ENCODE measurements at regions not wholly inside any gene's neighbourhood (a gene's known extent, or its start where the extent isn't known, plus 50 kb on each side); places are given as distances from the start of the nearest gene placed in this dataset.

GRCh38 chr5:162624110-162624509 lies 556.5 kb downstream of the GABRG2 start:
- Histone ChIP-seq H3K79me2 (ENCODE audit: insufficient read depth, low read length) (no peaks in the 10 kb centered on the region), H2AFZ (ENCODE audit: low read length) (no peak overlapping the region), H3K27ac (ENCODE audit: low read depth, low read length) (no peak overlapping the region)

GRCh38 chr5:162637481-162637880 lies 569.9 kb downstream of the GABRG2 start:
- Histone ChIP-seq H3K9me3 (ENCODE audit: low read depth, low read length) (no peaks in the 10 kb centered on the region), H3K4me3 (ENCODE audit: insufficient read depth, low read length) (no peak overlapping the region)

More at GRCh38 chr5:162624110-162624509, 556.5 kb downstream of the GABRG2 start:
- TF ChIP-seq CTCF (IDR thresholded peaks at IDR 0.05; ENCODE audit: extremely low read depth, low read depth, low read length), result no peak
- H3K27me3 ChIP-seq (ENCODE audit: insufficient read depth, low read length), result no peaks in the 10 kb centered on the region
- H3K4me2 ChIP-seq (ENCODE audit: insufficient read depth, low read length), result no peak overlapping the region
- H3K4me3 ChIP-seq (ENCODE audit: insufficient read depth, low read length), result no peak overlapping the region
- no peak for DNase-seq (ENCODE audit: insufficient read length, low spot score, missing footprints)
- no peaks in the 10 kb centered on the region for H3K4me1 ChIP-seq (ENCODE audit: insufficient read depth, low read length)
- H3K9me3 ChIP-seq (ENCODE audit: low read depth, low read length), result no peaks in the 10 kb centered on the region
- H3K36me3 ChIP-seq (ENCODE audit: insufficient read depth, low read length), result no peaks in the 10 kb centered on the region
- H4K20me1 ChIP-seq (ENCODE audit: insufficient read depth, low read length), result no peaks in the 10 kb centered on the region

DNA sequence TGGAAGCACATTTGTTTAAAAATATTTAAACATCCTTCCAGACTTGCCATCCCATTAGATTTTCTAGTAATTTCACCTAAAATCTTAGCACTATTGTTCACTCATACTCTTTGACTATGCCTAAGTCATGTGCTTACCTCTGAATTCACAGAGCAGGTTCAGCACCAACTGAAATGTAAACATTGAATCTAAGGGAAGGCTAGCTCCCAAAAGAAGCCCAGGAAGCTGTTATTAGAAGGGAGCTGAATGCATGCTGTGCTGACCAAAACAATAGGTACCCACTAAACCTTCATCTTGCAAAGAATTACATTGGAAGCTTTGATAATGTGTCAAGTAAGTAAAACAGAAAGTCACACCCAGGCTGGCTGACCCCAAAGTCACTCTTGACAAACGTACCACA lies 571.3 kb downstream of the GABRG2 start:
- H2AFZ ChIP-seq (ENCODE audit: low read length), result no peak overlapping the region
- no peak overlapping the region for H3K4me3 ChIP-seq (ENCODE audit: insufficient read depth, low read length)
- H3K4me2 ChIP-seq (ENCODE audit: insufficient read depth, low read length), result no peak overlapping the region
- TF ChIP-seq CTCF (IDR thresholded peaks at IDR 0.05; ENCODE audit: extremely low read depth, low read depth, low read length), result no peak
- no peak for DNase-seq (ENCODE audit: insufficient read length, low spot score, missing footprints)
- no peaks in the 10 kb centered on the region for H3K4me1 ChIP-seq (ENCODE audit: insufficient read depth, low read length)
- H3K9me3 ChIP-seq (ENCODE audit: low read depth, low read length), result no peaks in the 10 kb centered on the region
- no peaks in the 10 kb centered on the region for H3K36me3 ChIP-seq (ENCODE audit: insufficient read depth, low read length)
- no peaks in the 10 kb centered on the region for H4K20me1 ChIP-seq (ENCODE audit: insufficient read depth, low read length)
- no peaks in the 10 kb centered on the region for H3K27me3 ChIP-seq (ENCODE audit: insufficient read depth, low read length)
- no peaks in the 10 kb centered on the region for H3K79me2 ChIP-seq (ENCODE audit: insufficient read depth, low read length)
- H3K27ac ChIP-seq (ENCODE audit: low read depth, low read length), result no peak overlapping the region

More at GRCh38 chr5:162637481-162637880, 569.9 kb downstream of the GABRG2 start:
- no peak overlapping the region for H3K4me2 ChIP-seq (ENCODE audit: insufficient read depth, low read length)
- H3K27me3 ChIP-seq (ENCODE audit: insufficient read depth, low read length), result no peaks in the 10 kb centered on the region
- H3K27ac ChIP-seq (ENCODE audit: low read depth, low read length), result no peak overlapping the region
- DNase-seq (ENCODE audit: insufficient read length, low spot score, missing footprints), result no peak
- H3K4me1 ChIP-seq (ENCODE audit: insufficient read depth, low read length), result no peaks in the 10 kb centered on the region
- no peak overlapping the region for H2AFZ ChIP-seq (ENCODE audit: low read length)
- H3K79me2 ChIP-seq (ENCODE audit: insufficient read depth, low read length), result no peaks in the 10 kb centered on the region
- H4K20me1 ChIP-seq (ENCODE audit: insufficient read depth, low read length), result no peaks in the 10 kb centered on the region
- no peak for TF ChIP-seq CTCF (IDR thresholded peaks at IDR 0.05; ENCODE audit: extremely low read depth, low read depth, low read length)
- no peaks in the 10 kb centered on the region for H3K36me3 ChIP-seq (ENCODE audit: insufficient read depth, low read length)

DNA sequence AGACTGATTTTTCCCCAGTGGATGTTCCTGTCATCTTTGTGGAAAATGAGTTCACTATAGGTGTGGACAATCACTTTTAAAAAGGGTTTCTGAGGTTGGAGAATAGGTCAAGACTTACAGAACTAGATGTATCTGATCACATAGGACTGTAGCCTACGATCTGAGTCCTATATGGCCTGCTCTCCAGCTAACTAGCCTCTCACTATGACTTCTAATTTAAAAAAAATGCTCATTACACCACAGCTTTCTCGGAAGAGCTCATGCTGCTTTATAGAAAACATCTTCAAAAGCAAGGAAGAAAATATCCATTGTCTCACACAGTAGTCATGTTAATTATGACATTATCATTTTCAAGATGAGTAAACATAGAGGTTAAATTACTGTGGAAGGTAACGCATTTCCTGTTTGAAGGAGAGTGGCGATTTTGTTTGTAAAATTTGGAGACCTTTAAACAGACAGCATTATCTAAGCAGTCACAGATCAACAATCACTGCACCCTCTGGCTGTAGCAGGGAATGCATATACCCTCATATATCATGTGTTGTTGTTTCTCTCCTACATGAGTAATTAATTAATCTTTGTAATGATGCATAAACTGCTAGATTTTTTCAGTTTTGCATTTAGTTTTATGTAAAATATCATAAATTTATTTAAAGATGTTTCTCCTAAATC lies 573.7 kb downstream of the GABRG2 start:
- no peak for TF ChIP-seq CTCF (IDR thresholded peaks at IDR 0.05; ENCODE audit: extremely low read depth, low read depth, low read length)
- Histone ChIP-seq H3K4me3 (ENCODE audit: insufficient read depth, low read length) (no peak overlapping the region), H4K20me1 (ENCODE audit: insufficient read depth, low read length) (no peaks in the 10 kb centered on the region), H3K27ac (ENCODE audit: low read depth, low read length) (no peak overlapping the region), H3K4me1 (ENCODE audit: insufficient read depth, low read length) (no peaks in the 10 kb centered on the region), H2AFZ (ENCODE audit: low read length) (no peak overlapping the region), H3K79me2 (ENCODE audit: insufficient read depth, low read length) (no peaks in the 10 kb centered on the region), H3K36me3 (ENCODE audit: insufficient read depth, low read length) (no peaks in the 10 kb centered on the region), H3K27me3 (ENCODE audit: insufficient read depth, low read length) (no peaks in the 10 kb centered on the region), H3K4me2 (ENCODE audit: insufficient read depth, low read length) (no peak overlapping the region), H3K9me3 (ENCODE audit: low read depth, low read length) (no peaks in the 10 kb centered on the region)
- no peak for DNase-seq (ENCODE audit: insufficient read length, low spot score, missing footprints)

Data from osteoblast (primary cell).